GM21390 (cell line): ENCODE measurements at regions not wholly inside any gene's neighbourhood (a gene's known extent, or its start where the extent isn't known, plus 50 kb on each side); places are given as distances from the start of the nearest gene placed in this dataset.

Source experiments
- ATAC-seq: cut with Tn5 transposase; IDR thresholded peaks from one replicate; pipeline ENCODE4 v1.9.1; 2021; ENCODE audit not compliant: unreplicated experiment

GRCh38 chr17:72534265-72534664 lies 413.4 kb downstream of the SOX9 start:
- no peak for ATAC-seq

GRCh38 chr17:72534776-72535175 lies 414.0 kb downstream of the SOX9 start:
- ATAC-seq: no peak

GRCh38 chr17:72535346-72535745 lies 414.5 kb downstream of the SOX9 start:
- ATAC-seq: no peak

DNA sequence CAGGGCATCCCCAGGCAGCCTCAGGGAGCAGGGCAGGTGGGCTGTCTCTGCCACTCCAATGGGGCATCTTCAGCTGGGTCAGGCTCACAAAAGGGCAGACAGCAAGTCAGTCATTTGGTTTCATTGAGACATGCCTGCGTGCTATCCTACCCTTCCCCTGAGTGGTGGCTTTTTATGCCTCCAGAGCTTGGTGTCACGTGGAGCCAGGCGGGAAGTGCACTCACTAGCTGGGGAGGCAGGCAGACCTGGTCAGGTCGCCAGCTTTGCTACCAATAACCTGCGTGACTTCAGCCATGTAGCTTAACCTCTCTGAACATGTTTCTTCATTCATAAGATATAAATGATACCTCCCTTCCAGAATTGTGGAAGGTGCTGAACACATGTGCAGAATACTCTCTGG lies 415.0 kb downstream of the SOX9 start:
- no peak for ATAC-seq

- no peak for ATAC-seq
Measured at GRCh38 chr17:72536788-72537187, 416.0 kb downstream of the SOX9 start.

DNA sequence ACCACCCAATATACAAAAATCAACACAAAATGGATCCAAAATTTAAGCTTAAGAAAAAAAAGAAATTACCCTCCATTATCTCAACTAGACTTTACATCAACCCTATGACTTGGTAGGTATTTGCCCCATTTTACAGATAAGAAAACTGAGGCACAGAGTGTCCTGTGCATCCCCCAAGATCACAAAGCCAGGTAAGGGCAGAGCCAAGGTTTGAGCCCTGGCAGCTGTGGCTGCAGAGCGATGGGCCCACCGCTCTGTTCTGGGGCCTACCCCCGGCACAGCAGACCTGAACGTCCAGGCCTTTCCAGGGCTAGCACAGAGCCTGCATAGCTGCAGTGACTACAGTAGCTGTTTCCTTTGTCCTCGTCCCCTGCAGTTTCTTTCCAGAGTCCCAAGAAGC lies 417.6 kb downstream of the SOX9 start:
- no peak for ATAC-seq

- ATAC-seq: no peak
Measured at GRCh38 chr17:72538901-72539352, 418.1 kb downstream of the SOX9 start.

- ATAC-seq: peak; percentile 83
Measured at GRCh38 chr17:72539981-72540897, 419.4 kb downstream of the SOX9 start.

GRCh38 chr17:72542317-72542716 lies 421.5 kb downstream of the SOX9 start:
- no peak for ATAC-seq

GRCh38 chr17:72545766-72546165 lies 424.9 kb downstream of the SOX9 start:
- ATAC-seq: no peak

DNA sequence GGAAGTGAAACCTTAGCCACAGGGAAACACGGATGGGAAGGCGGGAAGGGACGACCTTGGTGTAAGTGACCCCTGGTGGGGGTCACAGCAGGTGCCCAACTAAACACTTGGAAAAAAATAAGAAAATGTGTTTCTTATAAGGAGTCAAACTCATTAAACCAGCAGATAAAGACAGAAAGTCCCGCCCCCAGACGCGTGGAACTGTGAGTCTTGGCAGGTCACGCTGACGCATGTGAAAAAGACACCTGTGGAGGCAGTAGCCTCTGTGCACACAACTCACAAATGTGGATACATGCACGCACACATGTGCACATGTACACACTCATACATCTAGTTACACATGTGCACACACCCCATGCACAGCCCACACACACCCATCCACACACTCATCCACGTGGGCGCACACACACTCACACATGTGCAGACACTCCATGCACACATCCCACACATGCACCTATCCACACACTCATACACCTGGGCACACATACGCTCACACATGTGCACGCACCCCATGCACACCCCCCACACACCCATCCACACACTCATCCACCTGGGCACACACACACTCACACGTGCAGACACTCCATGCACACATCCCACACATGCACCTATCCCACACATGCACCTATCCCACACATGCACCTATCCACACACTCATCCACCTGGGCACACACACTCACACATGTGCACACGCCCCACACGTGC lies 432.4 kb downstream of the SOX9 start:
- ATAC-seq: no peak

- no peak for ATAC-seq
Measured at GRCh38 chr17:72554508-72554907, 433.7 kb downstream of the SOX9 start.

GRCh38 chr17:72555052-72555451 lies 434.2 kb downstream of the SOX9 start:
- ATAC-seq: no peak

DNA sequence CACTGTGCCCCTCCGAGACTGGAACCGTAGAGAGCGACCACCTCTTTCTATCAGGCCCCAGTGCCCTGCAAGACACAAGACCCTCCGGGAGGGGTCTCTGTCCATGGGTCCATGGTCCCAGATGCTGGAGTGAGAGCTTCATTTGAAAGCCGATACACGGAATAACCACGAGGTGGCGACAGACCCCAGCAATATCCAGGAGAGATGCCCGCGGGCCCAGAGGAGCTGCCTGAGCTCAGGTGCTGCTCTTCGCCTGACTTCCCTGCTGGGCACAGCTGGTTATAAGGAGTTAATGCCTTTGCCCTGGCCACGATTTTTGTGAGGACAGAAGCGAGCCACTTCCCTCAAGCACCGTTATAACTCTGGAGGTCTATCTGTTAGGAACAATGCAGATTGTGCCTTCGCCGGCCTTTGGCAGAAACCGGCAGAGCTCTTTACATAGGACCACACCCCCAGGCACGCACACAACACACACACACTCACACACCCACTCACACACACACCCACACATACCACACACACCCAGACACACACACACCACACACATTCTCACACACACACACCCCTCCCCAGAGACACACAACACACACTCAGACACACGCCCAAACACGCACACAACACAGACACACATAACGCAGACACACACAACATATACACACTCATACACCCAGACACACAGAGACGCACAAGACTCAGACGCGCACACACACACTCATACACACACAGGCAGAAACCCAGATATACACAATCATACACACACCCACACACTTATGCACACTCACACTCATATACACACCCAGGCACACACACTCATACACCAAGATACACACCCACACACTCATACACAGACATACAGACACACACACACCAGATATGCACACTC lies 436.4 kb downstream of the SOX9 start:
- ATAC-seq: peak; percentile 69

DNA sequence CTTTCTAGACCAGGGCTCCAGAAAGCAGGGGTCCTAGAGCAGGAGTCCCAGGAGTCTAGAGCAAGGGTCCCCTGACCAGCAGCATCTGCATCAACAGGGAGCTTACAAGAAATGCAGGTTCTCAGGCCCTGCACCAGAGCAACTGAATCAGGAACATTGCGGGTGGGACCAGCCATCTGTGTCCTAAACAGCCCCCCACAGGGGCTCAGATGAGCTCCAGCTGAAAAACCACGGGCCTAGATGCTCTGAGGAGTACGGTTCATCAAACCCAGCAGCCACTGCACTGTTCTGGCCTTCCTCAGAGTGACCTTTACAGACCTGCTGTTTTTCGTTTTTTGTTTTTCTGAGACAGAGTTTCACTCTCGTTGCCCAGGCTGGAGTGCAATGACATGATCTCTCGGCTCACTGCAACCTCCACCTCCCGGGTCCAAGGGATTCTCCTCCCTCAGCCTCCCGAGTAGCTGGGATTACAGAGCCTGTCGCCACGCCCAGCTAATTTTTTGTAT lies 438.2 kb downstream of the SOX9 start:
- ATAC-seq: no peak

- peak; percentile 69 for ATAC-seq
Measured at GRCh38 chr17:72560303-72561247, 439.8 kb downstream of the SOX9 start.

DNA sequence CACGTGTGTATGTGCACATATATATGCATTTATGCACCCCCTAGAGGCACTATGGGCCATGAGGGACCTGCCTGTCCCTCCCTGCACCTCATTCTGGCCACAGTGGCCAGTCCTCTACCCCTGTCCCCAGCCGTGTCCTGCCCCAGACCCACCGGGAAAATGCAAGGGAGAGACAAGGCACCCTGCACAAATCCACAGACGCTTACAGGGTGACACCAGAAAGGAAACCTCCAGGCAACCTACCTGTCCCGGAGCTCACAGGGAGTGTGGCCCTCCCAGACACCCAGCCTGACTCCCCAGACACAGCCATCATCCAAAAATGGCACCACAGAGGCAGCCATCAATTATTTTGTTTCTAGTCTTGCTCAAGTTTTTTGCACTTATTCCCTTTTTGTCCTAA lies 440.4 kb downstream of the SOX9 start:
- no peak for ATAC-seq

DNA sequence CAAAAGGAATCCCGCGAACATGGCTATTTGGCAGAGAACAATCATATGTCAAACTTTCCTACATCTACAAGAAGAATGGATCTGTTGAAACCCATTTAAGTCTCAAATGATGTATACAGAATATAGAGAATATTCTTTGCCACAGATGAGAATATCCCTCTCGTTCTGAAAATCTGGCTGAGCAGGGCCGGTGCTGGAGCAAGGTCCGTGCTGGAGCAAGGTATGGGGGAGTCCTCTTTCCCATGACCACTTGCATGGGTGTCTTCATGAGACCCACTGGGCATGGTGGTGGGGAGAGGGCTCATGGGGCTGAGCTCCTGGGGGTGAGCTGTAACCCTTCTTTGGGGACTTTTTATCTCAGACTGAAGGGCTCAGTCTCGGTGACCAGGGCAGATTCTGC lies 440.9 kb downstream of the SOX9 start:
- no peak for ATAC-seq

- ATAC-seq: no peak
Measured at GRCh38 chr17:72562615-72563188, 441.9 kb downstream of the SOX9 start.

DNA sequence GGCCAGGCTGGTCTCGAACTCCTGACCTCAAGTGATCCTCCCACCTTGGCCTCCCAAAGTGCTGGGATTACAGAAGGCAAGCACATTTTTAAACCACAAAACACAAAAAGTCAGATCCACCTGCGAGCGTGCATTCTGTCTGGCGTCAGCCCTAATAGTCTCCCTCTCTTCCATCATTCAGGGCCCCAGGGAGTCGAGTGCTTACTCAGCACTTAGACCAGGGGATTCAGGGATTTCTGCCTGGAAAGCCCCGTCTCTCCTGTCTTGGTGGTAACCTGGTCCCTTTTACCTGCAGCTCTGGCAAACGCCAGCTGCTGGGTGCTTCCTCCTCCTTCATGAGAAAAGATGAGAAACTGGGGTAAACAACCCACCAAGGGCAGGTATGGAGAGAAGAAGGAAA lies 443.1 kb downstream of the SOX9 start:
- ATAC-seq: no peak
